ENCODE measurements at regions not wholly inside any gene's neighbourhood (a gene's known extent, or its start where the extent isn't known, plus 50 kb on each side); places are given as distances from the start of the nearest gene placed in this dataset.

DNA sequence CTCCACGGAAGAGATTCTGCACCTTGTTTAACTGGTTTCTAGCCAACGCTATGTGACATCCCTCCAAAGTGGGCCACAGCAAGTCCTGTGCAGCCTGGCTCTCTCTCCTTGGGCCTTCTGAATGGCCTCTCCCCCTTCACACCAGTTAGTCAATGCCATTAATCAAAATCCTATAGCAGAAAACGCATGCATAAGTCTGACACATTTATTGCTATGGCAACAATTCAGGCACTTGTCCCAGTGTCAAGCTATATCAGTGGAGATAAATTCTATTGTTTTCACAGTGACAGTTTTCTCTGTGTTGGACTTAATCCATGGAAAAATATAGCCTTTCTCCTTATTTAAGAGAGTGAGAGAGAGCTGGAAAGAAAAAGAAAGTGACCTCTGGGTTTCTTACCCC lies 87.2 kb upstream of the TOX3 start:
- DNase-seq: no peak

DNA sequence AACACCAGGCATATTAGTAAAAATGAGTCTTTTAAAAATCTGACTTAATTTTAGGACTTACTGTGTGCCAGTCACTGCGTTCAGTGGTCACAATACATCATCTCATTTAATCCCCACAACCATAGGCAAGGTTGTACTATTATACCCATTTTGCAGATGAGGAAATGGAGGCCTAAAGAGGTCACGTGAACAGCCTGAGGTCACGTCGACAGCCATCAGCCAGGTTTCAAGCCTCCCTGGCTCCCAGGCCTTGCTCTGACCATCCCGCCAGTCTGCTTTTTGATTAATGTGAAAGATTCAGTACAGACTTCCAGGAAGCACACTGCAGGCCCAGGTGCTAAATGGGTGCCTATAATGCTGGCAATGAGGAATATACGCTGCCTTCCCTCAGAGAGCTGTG lies 86.3 kb upstream of the TOX3 start:
- DNase-seq: no peak

DNA sequence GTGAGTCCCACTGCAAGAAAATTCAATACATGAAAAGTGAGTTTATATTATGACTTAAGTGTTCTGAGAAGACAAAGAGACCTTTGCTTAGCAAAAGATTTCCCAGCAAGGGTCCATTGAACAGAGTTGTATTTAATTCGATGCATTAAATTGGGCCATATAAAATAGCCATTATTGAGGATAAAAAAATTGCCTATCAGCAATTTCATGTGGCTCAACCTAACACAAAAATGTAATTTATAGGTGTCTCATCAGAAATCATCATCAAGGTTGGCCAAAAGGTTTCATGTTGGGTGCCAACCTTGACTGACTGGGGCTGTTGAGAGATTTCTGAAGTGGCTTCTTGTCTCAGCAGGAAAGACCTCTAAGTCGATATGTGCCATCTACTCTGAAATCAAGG lies 84.8 kb upstream of the TOX3 start:
- DNase-seq: no peak

DNA sequence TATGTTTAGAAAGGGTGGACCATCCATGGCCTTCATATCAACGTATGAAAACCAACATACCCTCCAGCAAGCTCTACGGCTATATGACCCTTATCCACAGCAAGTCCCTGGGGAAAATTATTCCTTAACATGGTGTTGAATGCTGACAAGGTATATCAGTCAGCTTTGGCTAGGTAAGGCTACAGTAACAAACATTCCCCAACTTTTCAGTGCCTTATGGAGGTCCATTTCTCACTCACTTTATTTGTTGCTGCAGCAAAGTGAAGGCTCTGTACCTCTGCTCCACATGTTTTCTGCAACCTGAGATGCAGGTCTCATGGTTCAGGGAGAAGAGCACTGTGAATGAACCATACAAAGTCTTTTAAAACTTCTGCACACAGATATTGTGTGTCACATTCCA lies 83.8 kb upstream of the TOX3 start:
- no peak for DNase-seq

DNA sequence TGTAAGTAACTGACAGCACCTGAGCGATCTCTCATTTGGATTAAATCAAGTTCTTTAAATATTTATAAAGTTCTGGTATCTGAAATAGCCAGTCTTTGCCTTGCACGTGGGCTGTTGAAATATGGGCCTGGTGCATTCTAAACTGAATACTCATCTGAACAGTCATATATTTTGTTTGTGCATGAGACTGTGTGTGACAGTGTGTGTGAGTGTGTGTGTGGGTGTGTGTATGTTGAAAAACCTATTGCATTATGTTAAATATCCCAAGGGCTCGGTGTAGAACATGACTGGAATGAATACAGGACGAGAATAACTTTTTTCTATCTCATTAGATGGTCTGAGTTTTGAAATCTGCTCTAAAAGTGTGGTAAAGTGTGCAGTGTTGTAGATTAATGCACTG lies 82.4 kb upstream of the TOX3 start:
- DNase-seq: no peak

DNA sequence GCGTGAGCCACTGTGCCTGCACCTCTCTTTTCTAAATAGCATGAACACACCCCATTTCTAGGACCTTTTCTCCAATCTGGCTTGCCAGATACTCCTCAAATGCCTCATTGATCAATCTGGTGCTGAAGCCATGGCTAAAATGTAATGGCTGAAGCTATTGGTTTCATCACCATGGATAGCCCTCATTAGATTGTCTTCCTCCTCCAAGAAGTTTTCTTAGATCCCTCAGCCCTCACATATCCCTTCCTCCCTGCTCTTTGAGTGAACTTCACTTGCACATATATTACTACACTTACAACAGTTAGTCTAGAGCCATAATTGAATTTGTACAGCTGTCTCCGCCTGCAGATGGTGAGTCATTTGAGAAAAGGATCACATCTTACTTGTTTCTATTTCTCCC lies 77.9 kb upstream of the TOX3 start:
- no peak for DNase-seq

DNA sequence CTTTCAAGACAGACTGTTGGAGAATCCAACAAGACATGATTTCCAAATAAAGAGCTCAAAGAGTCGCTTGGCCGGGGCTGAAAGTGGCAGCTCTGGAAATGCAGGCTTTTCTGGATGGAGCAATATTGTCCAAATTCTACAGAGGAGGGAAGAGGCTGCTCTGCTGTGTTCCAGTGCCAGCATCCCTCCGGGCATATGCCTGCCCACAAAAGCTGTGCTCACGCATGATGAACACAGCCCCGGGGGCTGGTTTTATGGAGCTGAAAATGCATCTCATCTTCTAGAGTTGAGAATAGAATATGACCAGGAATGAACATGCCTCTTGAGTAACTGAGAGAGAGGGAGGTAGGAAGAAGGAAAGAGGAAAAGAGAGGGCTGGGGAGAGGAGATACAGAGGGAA lies 74.7 kb upstream of the TOX3 start:
- DNase-seq: no peak

DNA sequence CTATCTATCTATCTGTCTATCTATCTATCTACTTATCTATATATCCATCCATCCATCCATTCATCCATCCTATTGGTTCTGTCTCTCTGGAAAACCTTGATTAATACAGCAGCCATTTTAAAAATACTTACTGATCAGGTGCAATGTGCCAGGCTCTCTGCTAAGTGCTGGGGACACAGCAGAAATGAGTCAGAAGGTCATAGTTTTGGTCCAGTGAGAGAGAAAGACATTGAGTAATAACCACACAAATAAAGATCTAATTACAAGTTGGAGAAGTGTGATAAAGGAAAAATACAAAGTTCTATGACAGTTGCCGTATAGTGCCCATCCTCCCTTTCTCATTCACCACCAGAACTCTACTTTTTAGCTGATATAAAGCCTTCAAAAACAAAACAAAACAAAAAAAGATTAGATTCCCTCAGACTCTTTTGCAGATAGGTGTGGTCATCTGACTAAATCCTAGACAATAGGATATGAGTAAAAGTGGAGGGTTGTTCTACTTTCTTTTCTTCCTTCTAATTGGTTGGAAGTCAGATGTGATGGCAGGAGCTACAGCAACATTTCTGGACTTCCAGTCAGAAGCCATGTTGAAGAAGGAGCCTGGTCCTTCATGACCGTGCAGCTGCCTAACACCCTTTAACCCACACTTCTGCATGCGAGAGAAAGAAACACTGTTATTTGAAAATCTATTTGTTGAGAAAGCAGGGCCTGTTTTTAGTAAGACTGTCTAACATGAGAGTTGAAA lies 72.0 kb upstream of the TOX3 start:
- no peak for DNase-seq

DNA sequence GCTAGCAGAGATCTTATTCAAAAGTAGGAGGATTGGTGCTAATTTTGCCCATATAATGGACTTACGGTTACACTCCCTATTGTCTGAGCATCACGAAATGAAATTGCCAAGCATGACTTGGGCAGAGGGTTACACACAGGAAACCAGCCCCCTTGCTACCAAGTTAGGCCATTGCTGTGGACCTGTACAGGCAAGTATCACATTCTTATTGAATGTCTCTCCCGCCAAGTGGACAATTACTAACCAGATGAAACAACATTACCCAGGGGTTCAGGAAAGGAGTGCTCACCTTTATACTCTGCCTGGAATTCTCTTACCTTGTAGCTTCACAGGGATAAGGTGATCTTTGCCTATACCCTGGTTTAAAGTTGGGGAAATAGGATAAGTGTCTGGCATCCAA lies 70.6 kb upstream of the TOX3 start:
- DNase-seq: no peak

DNA sequence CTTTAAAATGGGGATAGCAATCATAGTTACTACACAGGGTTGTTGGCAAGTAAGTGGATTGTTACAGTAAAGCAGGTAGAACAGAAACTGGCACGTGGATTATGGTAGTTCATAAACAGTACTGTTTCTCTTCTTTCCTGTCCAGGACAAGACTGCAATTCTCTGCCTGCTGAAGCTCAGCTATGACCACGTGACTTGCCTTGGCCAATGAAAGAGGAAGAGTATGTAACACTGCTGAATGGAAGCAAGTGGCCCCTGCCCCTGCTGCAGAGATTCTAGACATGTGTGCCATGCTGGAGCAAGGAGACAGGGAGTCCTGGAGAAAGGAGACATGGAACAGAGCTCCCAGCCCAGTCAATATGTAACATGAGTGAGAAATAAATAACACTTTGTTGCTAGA lies 66.6 kb upstream of the TOX3 start:
- no peak for DNase-seq

DNA sequence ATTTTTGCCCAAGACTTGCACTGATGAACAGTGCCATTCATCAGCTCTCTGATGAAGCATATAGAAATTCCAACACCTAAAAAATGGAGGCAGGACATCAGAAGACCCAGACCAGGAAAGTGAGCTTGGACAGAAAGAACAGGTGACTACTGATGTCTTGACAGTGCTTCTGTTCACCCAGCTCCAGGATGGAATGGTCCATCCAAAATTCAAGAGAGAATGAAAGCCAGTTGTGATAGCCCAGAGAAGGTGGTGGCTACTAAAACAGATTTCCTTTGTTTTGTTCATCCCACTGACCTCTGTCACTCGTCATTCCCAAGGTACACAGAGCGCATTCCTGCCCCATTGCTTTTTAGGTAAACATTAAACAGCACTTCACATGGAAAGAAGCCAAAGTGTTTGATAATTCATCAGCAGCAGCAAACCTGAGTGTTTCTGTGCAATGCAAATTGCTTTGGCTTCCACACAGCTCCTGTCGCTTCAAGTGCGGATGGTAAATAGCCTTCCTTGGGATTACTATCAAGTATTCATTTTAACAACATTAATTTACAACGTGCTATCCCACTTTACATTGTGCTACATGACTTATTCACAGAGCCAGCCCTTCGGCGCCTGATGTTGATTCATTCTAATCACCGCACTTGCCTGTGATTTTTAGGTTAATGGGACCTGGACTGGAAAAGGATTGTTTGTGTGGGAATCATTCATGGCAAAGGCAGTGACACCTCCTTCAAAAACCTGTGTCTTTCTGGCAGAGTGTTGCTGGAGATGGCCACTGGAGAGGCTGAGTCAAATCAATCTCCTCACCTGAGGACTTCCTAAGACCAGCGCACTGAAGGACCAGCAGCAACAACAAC lies 65.1 kb upstream of the TOX3 start:
- DNase-seq: no peak

DNA sequence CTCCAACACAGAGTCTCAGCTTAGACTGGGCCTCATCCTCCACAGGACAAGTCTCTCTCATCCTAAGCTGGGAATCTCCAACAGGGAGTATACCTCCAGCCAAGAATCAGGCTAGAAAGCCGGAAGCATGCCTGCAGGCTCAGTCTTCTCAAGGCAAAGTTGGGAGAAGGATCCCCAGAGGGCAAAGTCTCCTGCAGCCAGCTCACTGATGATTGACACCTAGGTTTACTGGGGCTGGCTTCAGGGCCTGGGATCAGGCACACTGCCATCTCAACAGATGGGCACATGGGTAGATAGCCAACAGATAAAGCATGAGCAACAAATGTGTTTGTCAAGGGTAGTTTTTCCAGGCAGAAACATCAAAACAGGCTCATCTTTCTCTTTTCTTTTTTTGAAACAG lies 56.1 kb upstream of the TOX3 start:
- no peak for DNase-seq

DNA sequence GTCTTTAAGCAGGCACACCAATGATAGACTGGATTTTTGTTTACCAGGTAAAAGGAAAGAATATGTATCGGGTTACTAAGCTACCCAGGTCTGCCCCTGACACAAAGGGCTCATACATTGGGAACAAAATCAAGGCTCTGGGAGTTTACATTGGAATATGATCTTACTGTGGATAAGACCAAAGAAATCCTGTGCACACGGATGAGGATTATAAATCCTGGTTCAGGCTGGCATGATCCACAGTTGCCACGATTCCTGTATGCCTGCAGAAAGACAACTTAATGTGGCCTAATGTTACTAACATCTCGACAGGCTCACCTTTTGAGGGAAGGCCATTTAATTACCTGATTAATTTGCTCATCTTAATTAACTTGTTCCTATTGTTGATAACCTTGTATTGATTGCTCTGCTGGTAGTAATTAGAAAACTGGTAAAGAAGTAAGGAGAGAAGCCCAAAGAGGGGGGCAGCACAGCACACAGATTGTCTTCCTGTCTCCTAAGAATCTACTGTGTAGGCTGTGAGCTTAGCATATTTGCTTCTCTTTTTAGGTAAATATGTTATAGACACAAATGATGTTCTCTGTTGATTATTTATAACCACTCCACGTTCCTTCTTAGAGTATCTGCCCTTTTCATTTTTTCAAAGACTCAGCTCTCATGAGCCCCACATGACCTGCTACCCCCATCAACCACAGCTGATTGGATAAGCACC lies 51.0 kb upstream of the TOX3 start:
- no peak for DNase-seq

DNA sequence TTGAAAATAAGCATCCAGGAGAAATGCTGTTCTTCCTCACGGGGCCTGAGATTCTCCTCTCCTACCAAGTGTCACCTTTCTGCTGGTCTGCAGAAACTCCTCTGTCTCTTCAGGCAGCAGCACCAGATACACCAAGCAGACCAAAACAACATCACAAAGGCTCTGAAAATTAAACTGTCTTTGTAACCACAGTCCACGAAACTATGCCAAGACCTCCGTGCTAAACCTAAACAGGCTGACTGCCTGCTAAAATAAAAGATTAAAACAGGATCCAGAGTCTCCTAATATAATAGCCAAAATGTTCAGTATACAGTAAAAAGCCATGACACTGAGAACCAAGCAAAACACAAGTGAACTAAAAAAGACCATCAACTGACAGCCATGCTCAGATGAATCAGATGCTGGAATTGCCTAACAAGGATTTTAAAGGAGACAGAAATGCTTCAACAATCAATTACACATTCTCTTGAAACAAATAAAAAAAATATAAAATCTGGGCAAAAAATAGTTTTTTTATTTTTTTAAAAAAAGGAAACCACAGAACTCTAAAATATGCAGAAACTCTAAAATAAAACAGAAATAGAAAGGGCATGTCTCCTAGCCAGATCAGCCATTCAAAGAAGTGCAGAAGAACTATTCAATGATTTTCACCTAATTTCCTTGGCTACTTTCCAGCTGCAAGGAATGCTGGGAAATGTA lies 50.3 kb upstream of the TOX3 start:
- DNase-seq: no peak

All from inflammatory macrophage treated with lipopolysaccharide for 4 hours (primary cell).